ENCODE measurements at regions not wholly inside any gene's neighbourhood (a gene's known extent, or its start where the extent isn't known, plus 50 kb on each side); places are given as distances from the start of the nearest gene placed in this dataset.

DNA sequence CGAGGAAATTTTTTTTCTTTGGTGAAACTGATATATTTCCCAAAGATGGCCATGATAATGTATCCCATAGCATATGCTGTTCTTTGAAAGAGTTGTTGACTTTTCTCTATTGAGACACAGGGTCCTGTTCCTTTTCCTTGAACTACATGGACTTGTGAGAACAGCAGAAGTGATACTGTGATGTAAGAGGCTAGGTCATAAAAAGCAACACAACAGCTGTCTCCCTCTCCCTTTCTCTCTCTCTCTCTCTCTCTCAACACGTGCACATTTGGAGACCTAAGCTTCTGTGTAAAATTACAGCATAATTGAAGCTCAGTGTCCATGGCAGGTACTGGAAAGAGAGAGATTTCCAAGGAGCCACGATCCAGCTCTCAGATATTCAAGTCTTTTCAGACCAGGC is 1712.4 kb downstream of the EFNB2 start:
- H3K4me1 ChIP-seq (ENCODE audit: control insufficient read depth in 2 of 2, insufficient read depth in 1 of 2, low read depth in 1 of 2, low read length in 2 of 2) = no peaks in the 10 kb centered on the region
- no peak overlapping the region for H2BK120ac ChIP-seq (ENCODE audit: low read depth, low read length)
- H3K27ac ChIP-seq (replicated peaks; ENCODE audit: low read length) = no peak overlapping the region
- H4K8ac ChIP-seq (ENCODE audit: low read depth, low read length) = no peak overlapping the region
- H3K4me3 ChIP-seq (ENCODE audit: low read length in 2 of 2) = no peak overlapping the region
- no peaks in the 10 kb centered on the region for H3K9me3 ChIP-seq (replicated peaks in 1 of 2; ENCODE audit: control insufficient read depth in 2 of 2, insufficient read depth in 1 of 2, low read depth in 1 of 2, low read length in 2 of 2)
- no peak overlapping the region for H3K4ac ChIP-seq (ENCODE audit: low read length)
- no CpG with 5 or more reads among the region's 3 CpGs for WGBS, 2 donors (ENCODE audit: extremely low coverage in 2 of 2, insufficient read length in 2 of 2, insufficient replicate concordance in 1 of 2)
- H3K79me1 ChIP-seq (ENCODE audit: low read depth, low read length) = no peaks in the 10 kb centered on the region
- no peak overlapping the region for H4K91ac ChIP-seq (ENCODE audit: low read depth, low read length, poor library complexity)
- no peak overlapping the region for H3K23ac ChIP-seq (ENCODE audit: low read depth, low read length, poor library complexity)
- H2BK12ac ChIP-seq (ENCODE audit: low read length) = no peak overlapping the region
- no peak overlapping the region for H3K14ac ChIP-seq (ENCODE audit: low read length)
- peaks cover 0 to 2% (median 0%) of the 10 kb centered on the region in 3 experiments for H3K27me3 ChIP-seq (ENCODE audit: control insufficient read depth in 3 of 3, insufficient read depth in 3 of 3, low read depth in 1 of 3, low read length in 3 of 3)
- no peak overlapping the region for H2BK15ac ChIP-seq (ENCODE audit: low read length)
- no peak overlapping the region for H3K9ac ChIP-seq (ENCODE audit: low read depth, low read length, poor library complexity)
- H3K4me2 ChIP-seq (ENCODE audit: insufficient read depth, low read length, poor library complexity, severe bottlenecking) = no peak overlapping the region
- no peak overlapping the region for H2BK5ac ChIP-seq (ENCODE audit: low read length)
- no peak overlapping the region for H2AFZ ChIP-seq (ENCODE audit: low read length)
- no peak overlapping the region for H2AK5ac ChIP-seq (ENCODE audit: low read depth, low read length)
- no peak overlapping the region for H3K18ac ChIP-seq (ENCODE audit: low read length)
- DNase-seq (ENCODE audit: low spot score) = no peak
- no peaks in the 10 kb centered on the region for H3K36me3 ChIP-seq (replicated peaks in 1 of 2; ENCODE audit: control insufficient read depth in 2 of 2, insufficient read depth in 2 of 2, low read length in 2 of 2)

DNA sequence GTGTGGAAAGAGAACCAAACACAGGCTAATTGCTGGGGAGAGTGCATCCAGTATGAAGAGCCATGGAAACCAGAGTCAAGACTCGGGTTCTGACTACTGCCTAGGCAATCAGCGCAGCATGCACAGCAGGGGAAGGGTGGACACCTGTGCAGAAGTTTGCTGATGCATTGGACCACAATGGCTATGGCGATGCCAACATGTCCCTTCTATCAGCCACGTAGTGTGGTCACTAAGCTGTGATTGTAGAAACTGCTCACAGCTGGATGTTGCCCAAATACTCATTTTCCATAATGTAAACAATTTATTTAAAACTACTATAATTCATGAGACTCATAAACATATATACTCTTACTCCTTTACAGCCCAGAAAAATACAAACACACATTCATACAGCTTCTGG is 1718.2 kb downstream of the EFNB2 start:
- Histone ChIP-seq H3K27me3 (ENCODE audit: control insufficient read depth in 3 of 3, insufficient read depth in 3 of 3, low read depth in 1 of 3, low read length in 3 of 3) (no peaks in the 10 kb centered on the region), H3K4me3 (ENCODE audit: low read length in 2 of 2) (no peak overlapping the region), H3K14ac (ENCODE audit: low read length) (no peak overlapping the region), H2BK5ac (ENCODE audit: low read length) (no peak overlapping the region), H3K23ac (ENCODE audit: low read depth, low read length, poor library complexity) (no peak overlapping the region), H3K4me1 (ENCODE audit: control insufficient read depth in 2 of 2, insufficient read depth in 1 of 2, low read depth in 1 of 2, low read length in 2 of 2) (peaks cover 0 to 1% of the 10 kb centered on the region in 2 donors), H2AK5ac (ENCODE audit: low read depth, low read length) (no peak overlapping the region), H2BK15ac (ENCODE audit: low read length) (no peak overlapping the region), H3K4me2 (ENCODE audit: insufficient read depth, low read length, poor library complexity, severe bottlenecking) (no peak overlapping the region), H3K18ac (ENCODE audit: low read length) (no peak overlapping the region), H2BK120ac (ENCODE audit: low read depth, low read length) (no peak overlapping the region), H3K9ac (ENCODE audit: low read depth, low read length, poor library complexity) (no peak overlapping the region), H2BK12ac (ENCODE audit: low read length) (no peak overlapping the region), H4K8ac (ENCODE audit: low read depth, low read length) (no peak overlapping the region), H2AFZ (ENCODE audit: low read length) (no peak overlapping the region), H3K79me1 (ENCODE audit: low read depth, low read length) (no peaks in the 10 kb centered on the region), H3K4ac (ENCODE audit: low read length) (no peak overlapping the region), H4K91ac (ENCODE audit: low read depth, low read length, poor library complexity) (no peak overlapping the region), H3K36me3 (replicated peaks in 1 of 2; ENCODE audit: control insufficient read depth in 2 of 2, insufficient read depth in 2 of 2, low read length in 2 of 2) (no peaks in the 10 kb centered on the region), H3K27ac (replicated peaks; ENCODE audit: low read length) (no peak overlapping the region), H3K9me3 (replicated peaks in 1 of 2; ENCODE audit: control insufficient read depth in 2 of 2, insufficient read depth in 1 of 2, low read depth in 1 of 2, low read length in 2 of 2) (no peaks in the 10 kb centered on the region)
- DNase-seq (ENCODE audit: low spot score) = no peak
- WGBS, 2 donors (ENCODE audit: extremely low coverage in 2 of 2, insufficient read length in 2 of 2, insufficient replicate concordance in 1 of 2) = no CpG with 5 or more reads among the region's 4 CpGs

DNA sequence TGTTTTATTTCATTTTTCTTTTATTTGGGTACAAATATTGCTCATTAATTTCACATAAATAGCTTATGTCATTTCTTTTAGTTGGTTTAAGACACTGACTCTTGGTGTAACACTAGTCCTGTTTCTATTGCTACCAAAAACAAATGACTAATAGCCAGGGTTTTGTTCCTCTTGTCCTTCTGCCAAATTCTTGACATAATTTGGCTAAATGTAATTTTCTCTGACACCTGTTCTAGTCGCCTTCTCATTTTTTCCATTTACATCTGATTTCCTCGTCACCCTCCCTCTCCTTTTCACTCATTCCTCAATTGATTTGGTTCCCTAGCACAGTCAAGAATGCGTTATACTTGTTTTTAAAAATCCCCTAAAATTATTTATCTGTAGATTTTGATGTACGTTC is 1718.7 kb downstream of the EFNB2 start:
- H3K14ac ChIP-seq (ENCODE audit: low read length) = no peak overlapping the region
- H3K18ac ChIP-seq (ENCODE audit: low read length) = no peak overlapping the region
- H2BK120ac ChIP-seq (ENCODE audit: low read depth, low read length) = no peak overlapping the region
- no peak overlapping the region for H3K23ac ChIP-seq (ENCODE audit: low read depth, low read length, poor library complexity)
- no peak overlapping the region for H3K4me2 ChIP-seq (ENCODE audit: insufficient read depth, low read length, poor library complexity, severe bottlenecking)
- no peak overlapping the region for H2BK12ac ChIP-seq (ENCODE audit: low read length)
- H3K4me1 ChIP-seq (ENCODE audit: control insufficient read depth in 2 of 2, insufficient read depth in 1 of 2, low read depth in 1 of 2, low read length in 2 of 2) = peaks cover 0 to 1% of the 10 kb centered on the region in 2 donors
- H3K4ac ChIP-seq (ENCODE audit: low read length) = no peak overlapping the region
- no peak overlapping the region for H2AFZ ChIP-seq (ENCODE audit: low read length)
- H3K27ac ChIP-seq (replicated peaks; ENCODE audit: low read length) = no peak overlapping the region
- H2BK5ac ChIP-seq (ENCODE audit: low read length) = no peak overlapping the region
- no CpG with 5 or more reads among the region's 4 CpGs for WGBS, 2 donors (ENCODE audit: extremely low coverage in 2 of 2, insufficient read length in 2 of 2, insufficient replicate concordance in 1 of 2)
- no peaks in the 10 kb centered on the region for H3K9me3 ChIP-seq (replicated peaks in 1 of 2; ENCODE audit: control insufficient read depth in 2 of 2, insufficient read depth in 1 of 2, low read depth in 1 of 2, low read length in 2 of 2)
- no peak overlapping the region for H4K91ac ChIP-seq (ENCODE audit: low read depth, low read length, poor library complexity)
- H3K9ac ChIP-seq (ENCODE audit: low read depth, low read length, poor library complexity) = no peak overlapping the region
- DNase-seq (ENCODE audit: low spot score) = no peak
- no peaks in the 10 kb centered on the region for H3K79me1 ChIP-seq (ENCODE audit: low read depth, low read length)
- H4K8ac ChIP-seq (ENCODE audit: low read depth, low read length) = no peak overlapping the region
- H3K27me3 ChIP-seq (ENCODE audit: control insufficient read depth in 3 of 3, insufficient read depth in 3 of 3, low read depth in 1 of 3, low read length in 3 of 3) = no peaks in the 10 kb centered on the region
- H3K4me3 ChIP-seq (ENCODE audit: low read length in 2 of 2) = no peak overlapping the region
- H2AK5ac ChIP-seq (ENCODE audit: low read depth, low read length) = no peak overlapping the region
- no peak overlapping the region for H2BK15ac ChIP-seq (ENCODE audit: low read length)
- no peaks in the 10 kb centered on the region for H3K36me3 ChIP-seq (replicated peaks in 1 of 2; ENCODE audit: control insufficient read depth in 2 of 2, insufficient read depth in 2 of 2, low read length in 2 of 2)

DNA sequence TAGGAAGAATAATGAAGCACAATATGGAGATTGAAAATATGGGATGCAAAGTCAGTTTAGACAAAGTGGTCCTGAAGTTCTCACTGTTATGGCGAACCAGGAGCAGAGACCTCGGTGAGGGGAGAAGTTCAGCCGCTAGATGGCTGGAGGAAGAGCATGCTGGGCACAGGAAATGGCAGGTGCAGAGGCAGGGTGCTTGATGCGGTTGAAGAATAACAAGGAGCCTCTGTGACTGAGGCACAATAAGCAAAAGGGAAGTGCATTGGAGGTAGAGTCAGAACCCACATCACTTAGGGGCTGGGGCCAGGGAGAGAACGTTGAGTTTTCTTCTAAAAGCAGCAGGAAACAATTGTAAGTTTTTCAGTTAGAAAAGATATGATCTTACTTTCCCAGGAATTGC is 1725.2 kb downstream of the EFNB2 start:
- Histone ChIP-seq H3K4me1 (ENCODE audit: control insufficient read depth in 2 of 2, insufficient read depth in 1 of 2, low read depth in 1 of 2, low read length in 2 of 2) (no peaks in the 10 kb centered on the region), H3K23ac (ENCODE audit: low read depth, low read length, poor library complexity) (no peak overlapping the region), H3K27ac (replicated peaks; ENCODE audit: low read length) (no peak overlapping the region), H3K79me1 (ENCODE audit: low read depth, low read length) (no peaks in the 10 kb centered on the region), H4K91ac (ENCODE audit: low read depth, low read length, poor library complexity) (no peak overlapping the region), H2BK120ac (ENCODE audit: low read depth, low read length) (no peak overlapping the region), H2AK5ac (ENCODE audit: low read depth, low read length) (no peak overlapping the region), H3K4ac (ENCODE audit: low read length) (no peak overlapping the region), H3K14ac (ENCODE audit: low read length) (no peak overlapping the region), H3K27me3 (ENCODE audit: control insufficient read depth in 3 of 3, insufficient read depth in 3 of 3, low read depth in 1 of 3, low read length in 3 of 3) (no peaks in the 10 kb centered on the region), H3K9ac (ENCODE audit: low read depth, low read length, poor library complexity) (no peak overlapping the region), H2BK5ac (ENCODE audit: low read length) (no peak overlapping the region), H2AFZ (ENCODE audit: low read length) (no peak overlapping the region), H3K18ac (ENCODE audit: low read length) (no peak overlapping the region), H2BK12ac (ENCODE audit: low read length) (no peak overlapping the region), H3K4me2 (ENCODE audit: insufficient read depth, low read length, poor library complexity, severe bottlenecking) (no peak overlapping the region), H3K4me3 (ENCODE audit: low read length in 2 of 2) (no peak overlapping the region), H3K9me3 (replicated peaks in 1 of 2; ENCODE audit: control insufficient read depth in 2 of 2, insufficient read depth in 1 of 2, low read depth in 1 of 2, low read length in 2 of 2) (no peaks in the 10 kb centered on the region), H3K36me3 (replicated peaks in 1 of 2; ENCODE audit: control insufficient read depth in 2 of 2, insufficient read depth in 2 of 2, low read length in 2 of 2) (no peaks in the 10 kb centered on the region), H4K8ac (ENCODE audit: low read depth, low read length) (no peak overlapping the region), H2BK15ac (ENCODE audit: low read length) (no peak overlapping the region)
- no peak for DNase-seq (ENCODE audit: low spot score)
- WGBS, 2 donors (ENCODE audit: extremely low coverage in 2 of 2, insufficient read length in 2 of 2, insufficient replicate concordance in 1 of 2) = no CpG with 5 or more reads among the region's 5 CpGs

Measured in neuronal stem cell (in vitro differentiated cells).